Endothelial cell of umbilical vein (primary cell): ENCODE measurements at regions not wholly inside any gene's neighbourhood (a gene's known extent, or its start where the extent isn't known, plus 50 kb on each side); places are given as distances from the start of the nearest gene placed in this dataset.

Source experiments
- BruUV-seq: library from RNA; stranded (reverse); fragments of 400-500 nt; replicated peaks from 2 replicates; lab custom pipeline; 2021; lab: Mats Ljungman, UMichigan
- CTCF ChIA-PET: fragments of 300-600, 350-600 bp; sonication (Branson Sonifier 250); formaldehyde crosslinking; loops from one replicate; lab custom pipeline; 2021; ENCODE audit warnings: antibody characterized with exemption, inconsistent platforms; lab: Charles Lee
- POLR2A ChIA-PET: fragments of 300-600, 350-600 bp; sonication (Branson Sonifier 250); formaldehyde crosslinking; loops from one replicate; lab custom pipeline; 2021; ENCODE audit warnings: antibody characterized with exemption, inconsistent platforms; lab: Charles Lee
- DNase-seq: peaks from one replicate; pipeline ENCODE4 v3.0.0-alpha.2; 2011; ENCODE audit warnings: low read depth, low spot score
- FAIRE-seq: peaks from 2 replicates; lab custom pipeline; 2011; peaks lifted over from hg19 to GRCh38; lab: Jason Lieb, UNC
- H2AFZ ChIP-seq: 2 replicates; pipeline ENCODE4 v1.6.0; 2012; ENCODE audit warnings: low read depth, low read length, control low read depth, inconsistent platforms
- H3K27ac ChIP-seq: 2 replicates; pipeline ENCODE4 v1.5.1; 2011; ENCODE audit warnings: low read depth, mild to moderate bottlenecking, control low read depth, low read length, moderate library complexity; ENCODE audit not compliant: insufficient read depth
- H3K27me3 ChIP-seq, 2 experiments: 2 replicates each; pipeline versions ENCODE4 v1.6.0 to v1.6.1; 2011; ENCODE audit warnings: low read length in 2 of 2, mixed read lengths in 1 of 2; ENCODE audit not compliant: control insufficient read depth in 2 of 2, insufficient read depth in 2 of 2
- H3K36me3 ChIP-seq, 2 experiments: 2 replicates in 1 of 2; 3 replicates in 1 of 2; pipeline ENCODE4 v1.5.1; 2011; ENCODE audit warnings: low read length in 2 of 2, mild to moderate bottlenecking in 1 of 2, moderate library complexity in 1 of 2; ENCODE audit not compliant: control insufficient read depth in 2 of 2, insufficient read depth in 2 of 2; ENCODE audit errors: extremely low read depth in 1 of 2
- H3K4me1 ChIP-seq: 3 replicates; pipeline ENCODE4 v1.5.1; 2011; ENCODE audit warnings: mild to moderate bottlenecking, low read length; ENCODE audit not compliant: control insufficient read depth, insufficient read depth; ENCODE audit errors: extremely low read depth
- H3K4me2 ChIP-seq: 2 replicates; pipeline ENCODE4 v1.6.1; 2011; ENCODE audit warnings: low read length, control low read depth, mixed read lengths; ENCODE audit not compliant: insufficient read depth
- H3K4me3 ChIP-seq, 3 experiments: fragments of 200-600 bp in 1 of 3; sonication (generic), shearing (Covaris generic) in 1 of 3; replicated peaks in 1 of 3; 2 replicates each; pipeline ENCODE4 v1.5.1; 2011 to 2016; ENCODE audit warnings: control low read depth in 3 of 3, low read length in 3 of 3, mild to moderate bottlenecking in 2 of 3, inconsistent platforms in 1 of 3, low read depth in 1 of 3, moderate library complexity in 1 of 3; ENCODE audit not compliant: insufficient read depth in 1 of 3
- H3K79me2 ChIP-seq: 2 replicates; pipeline ENCODE4 v1.6.0; 2012; ENCODE audit warnings: low read length, inconsistent platforms; ENCODE audit not compliant: control insufficient read depth, insufficient read depth
- H3K9ac ChIP-seq: replicated peaks from 2 replicates; pipeline ENCODE3; 2011; ENCODE audit warnings: low read length, control low read depth; ENCODE audit not compliant: insufficient read depth; ENCODE audit errors: extremely low read depth
- H3K9me1 ChIP-seq: replicated peaks from 3 replicates; pipeline ENCODE4 v1.6.0; 2011; ENCODE audit warnings: mild to moderate bottlenecking, low read length; ENCODE audit not compliant: control insufficient read depth, insufficient read depth; ENCODE audit errors: extremely low read depth
- H3K9me3 ChIP-seq: replicated peaks from 2 replicates; pipeline ENCODE4 v1.5.1; 2012; ENCODE audit warnings: low read length, inconsistent platforms; ENCODE audit not compliant: control insufficient read depth, insufficient read depth
- H4K20me1 ChIP-seq: replicated peaks from 2 replicates; pipeline ENCODE3; 2011; ENCODE audit warnings: mild to moderate bottlenecking, low read length; ENCODE audit not compliant: control insufficient read depth, insufficient read depth; ENCODE audit errors: extremely low read depth
- CTCF ChIP-seq, 2 donors: IDR thresholded peaks; 1 replicate in 1 of 2; 2 replicates in 1 of 2; pipeline ENCODE4 v1.5.1; 2011; ENCODE audit warnings: low read length in 2 of 2, mild to moderate bottlenecking in 2 of 2, moderate library complexity in 2 of 2, control low read depth in 1 of 2, inconsistent platforms in 1 of 2, low read depth in 1 of 2; ENCODE audit not compliant: insufficient read depth in 1 of 2; ENCODE audit errors: extremely low read depth in 1 of 2
- EZH2 ChIP-seq: IDR thresholded peaks from 2 replicates; pipeline ENCODE4 v1.6.1; 2012; ENCODE audit warnings: borderline replicate concordance, low read depth, mild to moderate bottlenecking, moderate library complexity, low read length, inconsistent platforms; ENCODE audit not compliant: severe bottlenecking
- FOS ChIP-seq: IDR thresholded peaks from 2 replicates; pipeline ENCODE4 v1.6.1; 2011; ENCODE audit warnings: mild to moderate bottlenecking, low read length, moderate library complexity, borderline replicate concordance; ENCODE audit not compliant: insufficient read depth
- GATA2 ChIP-seq: IDR thresholded peaks from 2 replicates; pipeline ENCODE4 v1.7.0; 2011; ENCODE audit warnings: low read depth, mild to moderate bottlenecking, moderate library complexity, mixed read lengths, low read length; ENCODE audit not compliant: insufficient read length, insufficient read depth
- JUN ChIP-seq: IDR thresholded peaks from 2 replicates; pipeline ENCODE4 v1.6.1; 2011; ENCODE audit warnings: borderline replicate concordance, low read depth; ENCODE audit not compliant: insufficient read length, insufficient read depth
- MAX ChIP-seq: IDR thresholded peaks from 2 replicates; pipeline ENCODE4 v1.6.1; 2011; ENCODE audit not compliant: insufficient read depth, insufficient read length
- MYC ChIP-seq: IDR thresholded peaks from one replicate; pipeline ENCODE4 v1.6.1; 2011; ENCODE audit warnings: mild to moderate bottlenecking, low read depth, low read length
- POLR2A ChIP-seq: IDR thresholded peaks from 2 replicates; pipeline ENCODE4 v1.6.1; 2012; ENCODE audit warnings: low read depth, mild to moderate bottlenecking, control low read depth, low read length
- POLR2AphosphoS5 ChIP-seq: IDR thresholded peaks from 2 replicates; pipeline ENCODE4 v1.6.1; 2012; ENCODE audit warnings: low read depth, mild to moderate bottlenecking, control low read depth, low read length, moderate library complexity; ENCODE audit not compliant: insufficient read depth
- dilution Hi-C: fragments of 300-500 bp; cut with MboI; formaldehyde crosslinking; loops from one replicate; pipeline ENCODE4 v1.15.0; 2019; ENCODE audit warnings: low sequenced_read_pairs; ENCODE audit not compliant: extremely low pct_ligation_motif_present
- intact Hi-C: fragments of 100-400 bp; cut with micrococcal nuclease; formaldehyde crosslinking; loops from one replicate; pipeline ENCODE4 v1.10.0; 2022

GRCh38 chr2:121910139-121910538, 154.7 kb downstream of the TSN start:
- H3K9me1 ChIP-seq: no peaks in the 10 kb centered on the region
- dilution Hi-C loops: no loop called here
- H3K4me2 ChIP-seq: no peak overlapping the region
- TF ChIP-seq GATA2: no peak
- no peak for TF ChIP-seq MAX
- no peak for TF ChIP-seq POLR2AphosphoS5
- TF ChIP-seq EZH2: no peak
- TF ChIP-seq CTCF (IDR thresholded peaks at IDR 0.05; ENCODE audit: extremely low read depth in 1 of 2, insufficient read depth in 1 of 2, low read depth in 1 of 2, low read length in 2 of 2): no peak
- no peak for TF ChIP-seq JUN
- TF ChIP-seq MYC: no peak
- TF ChIP-seq FOS: no peak
- no peak for TF ChIP-seq POLR2A
- no peaks in the 10 kb centered on the region for H3K9me3 ChIP-seq
- no peak overlapping the region for H3K9ac ChIP-seq
- H3K4me1 ChIP-seq: no peaks in the 10 kb centered on the region
- H3K79me2 ChIP-seq: no peaks in the 10 kb centered on the region
- H2AFZ ChIP-seq: no peak overlapping the region
- FAIRE-seq: no peak
- H3K27me3 ChIP-seq: peaks cover 0 to 3% of the 10 kb centered on the region in 2 experiments
- H4K20me1 ChIP-seq: no peaks in the 10 kb centered on the region
- no peak overlapping the region for H3K27ac ChIP-seq
- POLR2A ChIA-PET: no interaction called here
- H3K4me3 ChIP-seq: no peak overlapping the region
- no peaks in the 10 kb centered on the region for H3K36me3 ChIP-seq
- intact Hi-C loops: no loop called here
- DNase-seq: no peak
- no TSS peak for BruUV-seq
- CTCF ChIA-PET: no interaction called here
